OCI-LY1 (cell line): ENCODE measurements at regions not wholly inside any gene's neighbourhood (a gene's known extent, or its start where the extent isn't known, plus 50 kb on each side); places are given as distances from the start of the nearest gene placed in this dataset.

Experiments used
- CTCF ChIP-seq: fragments of 200-600 bp; sonication (generic), shearing (Covaris generic); IDR thresholded peaks from 2 replicates; pipeline ENCODE4 v1.5.1; 2017; ENCODE audit warnings: mild to moderate bottlenecking, antibody characterized with exemption, low read length, moderate library complexity, mixed read lengths
- EZH2 ChIP-seq: fragments of 200-600 bp; sonication (generic), shearing (Covaris generic); IDR thresholded peaks from 2 replicates; pipeline ENCODE4 v1.8.0; 2017; ENCODE audit warnings: borderline replicate concordance, mixed run types, mild to moderate bottlenecking, antibody characterized with exemption, low read length, moderate library complexity, mixed read lengths

DNA sequence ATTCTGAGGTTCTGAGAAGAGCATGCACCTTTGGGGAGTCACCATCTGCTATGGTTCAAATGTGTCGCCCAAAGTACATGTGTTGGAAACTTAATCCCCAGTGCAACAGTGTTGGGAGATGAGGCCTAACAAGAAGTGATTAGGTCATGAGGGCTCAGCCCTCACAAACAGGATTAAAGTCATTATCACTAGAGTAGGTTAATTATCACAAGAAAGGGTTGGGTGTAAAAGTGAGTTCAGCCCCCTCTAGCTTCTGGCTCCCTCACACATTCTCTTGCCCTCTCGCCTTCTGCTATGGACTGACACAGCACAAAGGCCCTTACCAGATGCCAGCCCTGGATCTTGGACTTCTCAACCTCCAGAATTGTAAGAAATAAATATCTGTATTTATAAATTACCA is 100.3 kb upstream of the C10orf90 start:
- TF ChIP-seq CTCF (no peak), EZH2 (no peak)
